HG03460 (cell line): ENCODE measurements at regions not wholly inside any gene's neighbourhood (a gene's known extent, or its start where the extent isn't known, plus 50 kb on each side); places are given as distances from the start of the nearest gene placed in this dataset.

Experiments
- ATAC-seq: cut with Tn5 transposase; IDR thresholded peaks from one replicate; pipeline ENCODE4 v1.9.1; 2021; ENCODE audit not compliant: unreplicated experiment

DNA sequence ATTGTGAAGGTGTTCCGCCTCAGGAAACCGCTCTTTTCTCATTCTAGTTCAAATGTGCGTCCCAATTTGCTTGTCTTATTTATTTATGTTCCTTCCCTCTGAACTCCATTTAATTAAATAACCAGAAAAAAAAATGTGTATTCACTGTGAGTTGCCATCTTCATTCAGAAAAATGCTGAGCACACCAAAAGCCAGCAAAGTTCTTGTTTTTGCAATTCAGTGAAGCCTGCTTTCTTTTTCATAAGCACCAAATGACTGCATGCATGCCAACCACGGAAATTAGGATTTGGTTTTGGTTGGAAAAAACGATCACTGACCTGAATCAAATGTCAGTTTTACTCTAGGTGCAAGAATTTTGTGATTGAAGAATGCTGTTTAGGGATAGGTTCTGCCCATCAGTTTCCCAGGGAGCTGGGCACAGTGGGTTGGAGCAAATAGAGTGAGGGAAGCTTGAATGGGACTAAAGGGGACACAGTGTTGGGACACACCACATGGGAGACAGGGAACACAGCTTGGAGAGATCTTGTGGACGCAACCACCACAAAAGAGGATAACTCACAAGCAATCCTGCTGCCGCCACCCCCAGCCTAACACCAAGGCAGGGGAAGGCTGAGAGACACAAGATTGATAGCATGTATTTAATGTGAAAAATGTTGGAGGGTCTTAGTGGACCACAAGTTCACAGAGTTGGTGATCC lies 183.4 kb upstream of the GALNT2 start:
- ATAC-seq: no peak

DNA sequence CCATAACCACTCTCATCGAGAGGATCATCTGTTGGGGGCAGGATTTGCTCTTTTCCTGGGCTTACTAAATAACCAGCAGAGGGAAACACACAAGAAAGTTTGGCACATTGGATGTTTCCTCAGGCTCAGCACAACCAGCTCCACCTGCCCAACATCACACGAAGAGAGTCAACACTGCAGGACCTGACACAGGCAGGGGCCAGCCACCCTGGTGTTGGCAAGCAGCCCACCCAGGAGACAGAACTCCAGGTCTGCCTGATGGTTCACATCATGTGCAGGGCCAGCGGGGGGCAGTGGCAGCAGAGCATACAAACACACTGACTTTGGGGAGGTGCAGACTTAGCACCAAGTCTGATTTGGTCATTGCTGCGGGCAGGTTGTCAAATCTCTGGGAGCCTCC lies 182.3 kb upstream of the GALNT2 start:
- no peak for ATAC-seq

DNA sequence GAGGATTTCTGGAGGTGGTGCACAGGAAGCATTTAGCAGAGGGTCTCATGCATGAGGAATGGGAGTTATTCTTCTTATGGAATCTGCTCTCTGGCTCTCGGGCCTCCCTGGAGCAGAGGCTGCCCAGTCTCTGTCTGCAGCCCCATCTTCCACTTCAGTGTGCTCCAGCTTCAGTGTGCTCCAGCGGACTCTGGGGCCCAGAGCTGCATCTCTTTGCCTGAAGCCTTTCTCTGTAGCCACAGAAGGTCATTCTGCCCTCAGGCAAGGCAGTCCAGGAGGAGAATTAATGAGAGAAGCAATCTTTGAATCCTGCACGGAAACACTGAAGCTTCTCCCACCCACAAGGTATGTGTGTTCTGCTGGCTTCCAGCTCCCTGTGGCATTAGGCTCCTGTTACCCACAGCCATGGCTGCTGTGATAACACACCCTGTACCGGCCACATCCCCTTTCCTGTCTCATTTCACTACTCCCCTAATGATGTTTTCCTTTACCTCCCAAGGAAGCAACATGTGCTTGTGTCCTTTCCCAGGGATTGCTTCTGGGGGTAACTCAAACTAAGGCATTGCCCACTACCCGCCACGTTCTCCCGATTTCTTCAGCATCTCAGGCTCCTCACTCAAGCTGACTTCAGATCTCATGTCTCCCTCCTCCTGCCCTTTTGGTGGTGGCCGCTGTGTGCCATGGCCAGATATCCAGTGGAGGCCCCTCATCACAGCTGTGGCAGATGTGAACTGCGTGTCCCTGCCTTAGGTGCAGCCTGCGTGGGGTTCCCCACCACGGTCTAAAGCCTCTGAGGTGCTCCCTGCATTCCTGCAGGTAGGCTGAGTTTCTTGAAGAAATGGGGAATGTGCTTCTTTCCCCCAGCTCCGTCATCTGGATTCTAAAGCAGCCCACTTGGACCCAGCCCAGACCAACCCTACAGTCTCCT lies 181.2 kb upstream of the GALNT2 start:
- no peak for ATAC-seq

DNA sequence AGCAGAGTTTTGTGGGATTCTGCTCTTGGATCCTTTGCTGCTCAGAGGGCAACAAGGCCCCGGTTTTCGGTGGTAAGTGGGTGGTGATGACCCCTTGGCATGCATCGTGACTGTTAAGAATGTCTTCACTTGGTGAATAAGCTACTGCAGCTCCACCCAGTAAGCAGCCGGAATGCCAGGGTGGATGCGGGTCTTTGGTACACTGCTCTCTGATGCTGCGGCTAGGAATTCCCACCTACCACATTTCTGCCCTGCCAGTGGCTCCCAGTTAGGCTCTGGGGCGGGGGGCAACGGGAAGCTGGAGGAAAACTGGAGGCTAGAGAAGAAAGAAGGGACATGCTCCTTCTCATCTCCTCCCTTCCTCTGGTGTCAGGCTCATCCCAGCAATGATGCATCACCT lies 180.4 kb upstream of the GALNT2 start:
- no peak for ATAC-seq

DNA sequence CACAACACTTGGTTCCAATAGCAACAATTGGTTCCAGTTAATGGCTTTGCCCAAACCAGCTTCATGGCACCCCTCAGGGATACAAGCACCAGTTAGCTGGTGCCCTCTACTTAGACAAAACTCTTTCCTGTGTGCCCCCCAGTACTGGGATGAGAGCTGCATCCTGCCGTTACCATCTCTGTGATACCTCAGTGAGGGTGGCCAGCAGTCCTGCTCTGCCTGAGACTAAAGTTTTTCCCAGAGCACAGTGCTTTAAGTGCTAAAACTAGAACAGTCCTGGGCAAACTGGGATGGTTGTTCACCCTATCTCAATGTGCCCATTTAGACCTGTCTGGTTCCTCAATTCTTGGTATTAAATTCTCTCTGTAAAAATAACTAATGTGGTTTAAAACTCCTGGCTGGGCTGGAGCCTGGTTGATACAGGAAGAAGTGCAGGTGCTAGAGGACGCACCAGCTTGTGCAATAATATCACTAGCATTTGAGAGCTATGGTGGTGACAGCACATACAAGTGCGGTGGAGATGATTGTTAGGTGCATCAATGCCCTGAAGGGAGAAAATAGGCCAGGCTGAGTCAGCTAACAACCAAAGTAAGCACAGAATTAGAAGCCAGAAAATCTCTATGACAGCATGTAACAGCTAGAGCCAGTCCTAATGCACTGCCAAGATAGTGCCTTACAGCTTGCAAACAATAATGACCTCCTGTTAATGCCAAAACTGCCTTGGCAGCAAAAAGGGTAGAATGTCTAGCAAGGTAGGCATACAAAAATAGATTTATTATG lies 179.8 kb upstream of the GALNT2 start:
- ATAC-seq: no peak

DNA sequence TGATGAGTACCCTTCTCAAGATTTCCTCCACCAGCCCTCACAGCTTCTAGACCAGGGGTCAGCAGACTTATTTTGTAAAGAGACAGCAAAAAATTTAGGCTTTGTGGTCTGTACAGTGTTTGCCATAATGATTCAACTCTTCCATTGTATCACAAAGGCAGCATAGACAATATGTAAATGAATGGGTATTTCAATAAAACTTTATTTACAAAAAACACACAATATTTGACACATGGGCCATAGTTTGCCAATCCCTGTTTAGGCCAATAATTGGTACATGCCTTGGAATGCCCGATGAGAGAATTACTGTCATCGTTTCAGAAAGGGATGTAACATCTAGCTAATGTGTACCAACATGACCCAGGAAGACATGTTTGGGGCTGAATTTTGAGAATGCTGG lies 178.9 kb upstream of the GALNT2 start:
- no peak for ATAC-seq

DNA sequence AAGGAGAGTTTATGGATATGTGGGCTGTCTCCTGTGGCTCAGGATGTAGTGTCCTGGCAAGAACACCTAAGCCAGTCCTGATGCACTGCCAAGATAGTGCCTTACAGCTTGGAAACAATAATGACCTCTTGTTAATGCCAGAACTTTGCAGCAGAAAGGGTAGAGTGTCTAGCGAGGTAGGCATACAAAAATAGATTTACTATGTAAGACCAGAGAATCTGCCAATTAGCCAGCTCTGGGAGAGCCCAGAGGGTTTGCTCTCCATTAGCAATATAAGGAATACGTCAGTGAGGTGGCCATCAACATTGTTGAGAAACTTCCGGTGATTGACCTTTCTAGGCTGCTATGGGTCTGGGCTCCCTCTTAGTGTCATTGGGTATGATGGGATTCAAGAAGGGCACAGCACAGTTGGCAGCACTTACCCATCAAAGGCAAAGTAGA lies 178.5 kb upstream of the GALNT2 start:
- no peak for ATAC-seq

DNA sequence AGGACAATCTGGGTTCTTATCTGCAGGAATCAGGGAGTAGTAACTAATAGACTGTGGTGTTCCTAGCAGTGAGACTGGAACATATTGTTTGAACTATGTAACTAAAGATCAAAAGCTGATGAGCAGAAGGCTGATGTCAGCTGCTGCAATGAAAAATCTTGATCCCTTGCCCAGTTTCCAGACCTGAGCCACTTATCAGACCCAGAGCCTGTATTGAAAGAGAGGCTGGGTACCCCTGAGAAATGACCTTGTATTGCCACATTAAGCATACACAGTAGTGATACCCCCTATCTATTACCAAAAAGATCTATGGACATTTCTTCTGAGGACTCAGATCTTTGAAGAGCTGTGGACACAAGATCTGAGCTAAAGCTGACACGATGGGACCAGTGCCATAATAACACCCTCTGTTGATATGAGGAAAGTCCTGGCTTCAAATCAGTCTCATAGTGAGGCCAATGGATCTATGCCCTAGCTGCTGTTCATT lies 178.0 kb upstream of the GALNT2 start:
- no peak for ATAC-seq

DNA sequence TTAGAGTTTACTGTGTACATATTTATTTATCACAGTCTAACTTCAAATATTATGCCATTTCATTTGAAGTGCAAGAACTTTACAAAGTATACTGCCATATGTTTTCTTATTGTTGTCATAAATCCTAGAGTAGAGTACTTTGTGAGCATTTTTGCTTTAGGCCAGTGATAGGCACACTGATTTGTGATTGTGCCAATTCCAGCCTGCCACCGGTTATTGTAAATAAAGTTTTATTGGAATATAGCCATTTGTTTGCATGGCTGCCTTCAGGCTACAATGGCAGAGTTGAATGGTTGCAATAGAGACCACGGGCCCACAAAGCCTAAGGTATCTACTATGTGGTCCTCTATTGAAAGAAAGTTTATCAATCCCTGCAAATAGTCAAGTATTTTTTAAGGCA lies 175.8 kb upstream of the GALNT2 start:
- no peak for ATAC-seq

DNA sequence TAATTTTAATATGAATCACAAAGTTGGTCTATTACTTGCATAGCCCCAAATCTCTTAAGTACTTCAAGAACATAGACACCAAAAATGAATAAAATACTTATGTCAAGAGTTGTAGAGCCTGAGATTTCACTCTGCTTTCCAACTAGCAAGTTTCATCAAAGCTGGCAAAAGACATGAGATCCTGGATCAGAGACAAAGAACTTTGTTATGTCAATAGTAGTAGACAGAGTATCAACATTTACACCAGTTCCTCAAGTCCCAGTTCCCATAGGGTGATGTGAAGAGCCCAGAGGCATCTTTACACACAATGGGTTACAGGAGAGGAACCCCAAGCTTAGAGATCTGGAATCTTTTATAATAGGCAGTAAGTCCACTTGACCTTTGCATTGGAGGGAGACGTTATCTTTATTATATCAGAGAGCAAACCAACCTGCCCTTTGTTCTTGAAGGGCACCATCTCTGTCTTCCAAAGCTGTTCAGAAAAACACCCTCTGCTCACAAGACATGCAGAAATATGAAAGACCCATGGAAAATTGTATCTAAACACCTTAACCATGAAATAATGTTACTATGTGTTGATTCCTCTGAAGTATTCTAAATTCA lies 174.4 kb upstream of the GALNT2 start:
- ATAC-seq: no peak

DNA sequence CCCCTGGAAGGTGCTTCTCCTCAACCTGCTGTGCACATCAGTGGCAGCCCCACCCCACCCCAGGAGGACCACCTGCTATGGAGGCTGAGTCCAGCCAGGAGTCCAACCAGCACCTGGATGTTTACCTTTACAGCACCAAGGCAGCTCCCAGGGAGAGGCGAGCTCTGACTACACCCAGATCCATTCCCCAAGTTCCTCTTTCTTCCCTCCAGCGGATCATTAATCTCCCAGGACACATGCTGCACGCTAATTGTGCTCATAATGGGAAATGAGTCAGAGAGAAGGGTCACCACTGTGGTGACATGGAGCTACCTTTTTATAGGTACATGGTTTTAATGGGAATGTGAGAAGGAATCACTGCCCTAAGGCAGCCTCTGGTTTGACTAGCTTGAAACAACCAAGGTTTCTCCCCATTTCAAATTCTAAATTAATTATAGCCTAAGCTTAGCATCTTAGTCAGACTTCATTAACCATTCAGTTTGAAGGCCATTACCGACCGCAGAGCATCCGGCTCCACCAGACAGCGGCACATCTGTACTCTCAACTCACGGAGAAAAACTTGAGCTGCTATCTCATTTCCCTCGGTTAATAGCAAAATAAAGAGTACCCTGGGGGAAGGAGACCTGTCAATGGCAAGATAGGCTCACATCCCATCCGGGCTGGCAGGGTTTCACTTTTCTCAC lies 173.1 kb upstream of the GALNT2 start:
- ATAC-seq: no peak

DNA sequence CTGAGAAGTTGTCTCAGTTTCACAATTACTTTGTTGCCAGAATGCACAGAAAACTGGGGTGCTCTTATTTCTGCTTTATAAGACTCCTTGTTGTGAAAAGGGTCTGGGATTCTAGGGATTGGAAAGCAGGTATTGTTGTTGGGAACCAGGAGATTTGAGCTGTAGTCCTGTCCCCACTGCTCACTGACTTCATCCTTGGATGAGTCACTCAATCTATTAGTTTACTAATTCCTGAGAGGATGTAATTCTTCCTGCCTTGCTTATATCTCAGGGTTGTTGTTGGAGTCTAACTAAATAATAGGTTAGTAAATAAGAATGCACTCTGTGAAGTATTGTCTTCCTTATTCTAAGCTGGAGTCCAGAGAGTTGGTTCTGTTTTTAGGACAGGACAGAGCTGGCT lies 172.5 kb upstream of the GALNT2 start:
- no peak for ATAC-seq

DNA sequence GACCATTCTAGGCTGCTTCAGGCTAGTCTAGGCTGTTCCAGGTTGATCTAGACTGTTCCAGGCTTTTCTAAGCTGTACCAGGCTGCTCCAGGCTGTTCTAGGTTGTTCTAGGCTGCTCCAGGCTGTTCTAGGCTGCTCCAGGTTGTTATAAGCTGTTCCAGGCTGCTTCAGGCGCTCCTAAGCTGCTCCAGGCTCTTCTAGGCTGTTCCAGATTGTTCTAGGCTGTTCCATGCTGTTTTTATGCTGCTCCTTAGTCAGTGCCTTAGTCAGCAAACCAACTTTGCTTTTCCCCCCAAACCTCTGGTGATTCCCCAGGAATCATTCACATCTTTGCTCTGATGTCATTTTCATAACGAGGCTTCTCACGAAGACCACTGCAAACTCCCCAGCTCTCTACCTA lies 171.4 kb upstream of the GALNT2 start:
- no peak for ATAC-seq

DNA sequence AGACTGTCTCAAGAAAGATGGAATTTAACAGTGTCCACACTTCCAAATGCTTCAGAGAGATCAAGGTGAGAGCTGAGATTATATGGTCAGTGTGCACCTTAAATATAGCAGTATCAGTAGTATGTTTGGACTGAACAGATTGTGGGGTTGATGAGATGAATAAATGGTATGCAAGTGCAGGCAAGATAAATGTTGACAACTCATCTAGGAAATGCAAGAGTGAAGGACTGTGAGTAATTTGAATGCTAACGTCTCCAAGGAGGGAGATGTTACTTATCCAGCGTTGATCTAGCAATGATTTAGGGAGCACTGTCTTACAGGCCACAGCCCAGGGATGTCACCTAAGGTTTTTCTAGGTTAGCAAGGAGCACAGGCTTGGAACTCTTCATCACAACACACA lies 170.7 kb upstream of the GALNT2 start:
- ATAC-seq: no peak

DNA sequence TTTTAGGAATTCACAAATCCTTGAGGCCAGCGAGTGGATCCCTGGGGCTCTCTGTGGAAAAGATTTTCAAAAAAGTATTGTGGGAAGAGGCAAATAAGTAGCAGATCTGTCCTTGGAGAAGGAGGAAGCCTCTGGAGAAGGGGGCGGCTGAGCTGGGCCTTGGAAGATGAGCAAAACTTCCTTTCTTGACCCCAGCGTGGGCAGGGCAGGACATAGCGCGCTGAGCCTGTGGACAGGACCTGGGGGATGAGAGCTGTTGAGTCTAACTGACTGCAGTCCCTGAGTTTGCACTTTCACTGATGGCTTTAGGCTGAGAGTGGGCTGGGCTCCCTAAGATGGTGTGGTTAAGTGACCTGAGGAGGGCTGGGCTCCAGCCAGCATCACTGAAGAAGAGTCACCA lies 170.2 kb upstream of the GALNT2 start:
- no peak for ATAC-seq

DNA sequence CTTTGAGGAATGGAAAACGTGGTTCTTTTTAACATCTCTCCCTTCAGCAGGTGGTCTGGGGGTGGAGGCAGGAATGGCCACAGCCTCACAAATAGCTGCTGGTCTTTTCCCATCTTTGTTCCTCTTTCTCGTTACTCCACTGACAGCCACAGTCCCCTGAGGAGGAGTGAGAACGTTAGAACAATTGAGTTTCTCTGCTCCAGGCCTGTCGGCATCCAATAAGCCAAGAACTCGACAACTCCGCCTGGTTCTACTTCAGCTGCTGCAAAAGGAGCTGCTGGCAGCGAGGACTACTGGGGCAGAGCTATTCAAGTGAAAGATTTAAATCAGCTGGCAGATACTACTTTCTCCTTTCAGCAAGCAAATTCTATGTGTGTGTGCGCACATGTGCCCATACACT lies 169.5 kb upstream of the GALNT2 start:
- no peak for ATAC-seq

DNA sequence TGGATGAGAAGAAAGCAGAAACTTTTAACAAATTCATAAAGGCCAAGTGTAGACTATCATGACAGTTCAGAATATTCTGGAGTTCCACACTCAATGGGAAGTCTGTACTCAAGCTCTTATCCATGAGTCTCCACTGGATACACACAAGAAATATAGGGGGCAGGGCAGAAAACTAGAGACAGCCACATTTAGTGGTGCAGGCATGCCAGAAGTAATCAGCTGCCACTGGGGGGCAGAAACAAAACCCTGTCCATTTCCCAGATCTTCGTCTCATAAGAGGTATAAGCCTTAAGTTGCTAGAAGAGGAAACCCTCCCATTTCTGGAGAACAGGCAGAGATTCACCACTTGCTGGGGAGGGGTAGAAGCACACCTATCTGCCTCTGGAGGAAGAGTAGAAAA lies 166.8 kb upstream of the GALNT2 start:
- ATAC-seq: no peak

DNA sequence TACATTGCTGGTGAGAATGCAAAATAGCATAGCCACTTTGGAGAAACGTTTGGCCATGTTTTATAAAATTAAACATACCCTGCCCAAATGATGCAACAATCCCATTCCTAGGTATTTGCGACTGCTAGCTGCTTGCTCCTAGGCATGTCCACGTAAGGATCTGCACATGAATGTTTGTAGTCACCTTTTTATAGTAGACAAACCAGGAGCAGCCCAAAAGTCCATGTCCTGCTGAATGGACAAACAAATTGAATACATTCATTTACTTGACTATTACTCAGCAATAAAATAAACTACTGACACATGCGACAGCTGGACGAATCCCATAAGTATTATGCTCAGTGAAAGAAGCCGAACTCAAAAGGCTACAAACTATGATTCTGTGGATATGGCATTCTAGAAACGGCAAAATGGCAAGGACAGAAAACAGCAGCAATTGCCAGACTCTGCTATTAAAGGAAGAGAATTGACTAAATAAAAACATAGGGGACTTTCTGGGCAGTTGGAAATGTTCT lies 161.9 kb upstream of the GALNT2 start:
- no peak for ATAC-seq

DNA sequence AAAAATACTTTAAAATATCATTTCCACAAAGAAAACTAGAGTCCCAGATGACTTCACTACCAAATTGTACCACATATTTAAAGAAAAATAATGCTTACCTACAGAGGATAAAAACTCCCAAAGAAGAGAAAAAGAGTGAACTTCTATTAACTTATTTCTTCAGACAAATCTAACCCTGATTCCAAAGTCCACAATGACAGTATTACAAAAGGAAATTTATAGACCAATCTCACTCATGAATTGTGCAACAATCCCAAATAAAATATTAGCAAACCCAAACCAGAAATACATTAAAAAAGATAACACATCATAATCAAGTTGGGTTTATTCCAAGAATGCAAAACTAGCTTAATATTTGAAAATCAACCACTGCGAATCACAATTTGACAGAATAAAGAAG lies 161.4 kb upstream of the GALNT2 start:
- no peak for ATAC-seq

DNA sequence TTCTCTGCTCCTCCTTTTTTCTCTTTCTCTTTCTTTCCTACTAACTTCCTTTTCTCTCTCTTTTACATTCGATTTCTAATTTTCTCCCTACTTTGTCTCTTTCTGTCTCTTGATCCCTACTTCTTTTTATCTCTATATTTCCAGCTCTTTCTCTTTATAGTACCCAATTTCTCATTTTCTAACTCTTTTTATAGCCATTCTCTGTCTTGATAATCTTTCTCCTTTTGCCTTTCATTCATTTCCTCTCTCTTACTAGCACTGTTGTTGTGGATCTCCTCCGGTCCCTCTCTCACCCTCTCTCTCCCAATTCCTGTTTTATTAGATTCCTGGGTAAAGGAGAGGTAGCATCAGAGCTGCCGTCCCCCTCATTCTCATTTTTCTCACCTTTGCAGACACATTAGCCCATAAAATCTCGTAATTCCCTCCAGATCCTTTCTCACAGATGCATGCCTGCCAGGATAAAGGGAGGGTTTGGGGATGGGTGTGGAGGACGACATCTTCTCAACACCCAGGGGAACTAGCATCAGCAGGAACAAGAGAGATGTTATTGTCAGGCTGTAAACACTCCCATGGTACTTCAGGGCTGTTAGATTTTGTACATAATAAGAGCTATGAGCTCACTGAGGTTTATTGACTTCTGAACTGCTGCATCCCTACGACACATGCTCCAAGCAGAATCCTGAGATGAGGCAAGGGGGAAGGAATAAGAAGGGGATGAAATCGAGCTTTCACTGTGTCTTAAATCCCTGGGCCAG lies 159.0 kb upstream of the GALNT2 start:
- no peak for ATAC-seq
